GM18517 (cell line): ENCODE measurements at regions not wholly inside any gene's neighbourhood (a gene's known extent, or its start where the extent isn't known, plus 50 kb on each side); places are given as distances from the start of the nearest gene placed in this dataset.
"Not testable (repeated sequence)": the region's sequence is repeated elsewhere in the genome, so short reads cannot be mapped to it uniquely, and the experiment has no call there.

Experiments
- ATAC-seq: cut with Tn5 transposase; IDR thresholded peaks from one replicate; pipeline ENCODE4 v1.9.1; 2021; ENCODE audit warnings: mild to moderate bottlenecking, moderate library complexity; ENCODE audit not compliant: unreplicated experiment

DNA sequence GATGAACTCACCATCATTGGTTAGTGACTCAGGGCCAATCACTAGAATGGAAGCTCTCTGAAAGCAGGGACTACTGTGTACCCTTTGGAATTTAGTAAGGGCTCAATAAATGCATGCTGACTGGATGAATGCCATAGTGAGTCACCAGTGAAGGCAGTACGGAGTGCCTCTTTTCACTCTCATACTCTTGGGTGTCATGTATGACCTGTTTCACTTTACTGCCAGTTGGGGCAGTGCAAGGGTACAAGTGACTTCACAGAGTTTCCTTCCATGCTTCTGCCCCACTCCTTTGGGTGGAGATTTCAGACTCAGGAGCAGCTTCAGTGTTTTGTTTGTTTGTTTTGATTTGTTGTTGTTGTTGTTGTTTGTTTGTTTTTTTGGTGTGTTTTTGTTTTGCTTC is 57.7 kb downstream of the SOX3 start:
- ATAC-seq = no peak

DNA sequence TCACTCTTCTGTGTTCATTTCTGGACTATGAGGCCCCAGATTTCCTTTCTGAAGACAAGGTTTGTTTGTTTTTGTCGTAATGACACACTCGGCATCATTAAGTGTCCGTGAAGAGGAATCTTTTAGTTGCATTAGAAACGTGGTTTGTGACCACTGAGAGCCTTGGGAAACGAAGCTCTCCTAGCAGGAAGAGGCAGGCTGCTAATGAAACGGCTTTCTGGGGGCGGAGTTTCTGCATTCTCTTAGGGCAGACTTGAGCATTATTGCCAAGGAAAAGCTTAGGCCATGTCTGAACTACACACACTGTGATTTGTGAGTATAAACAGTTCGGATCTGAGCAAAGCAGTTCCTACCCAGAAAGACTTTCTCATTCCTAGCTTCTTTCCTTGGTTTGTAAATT is 64.0 kb downstream of the SOX3 start:
- ATAC-seq = no peak

DNA sequence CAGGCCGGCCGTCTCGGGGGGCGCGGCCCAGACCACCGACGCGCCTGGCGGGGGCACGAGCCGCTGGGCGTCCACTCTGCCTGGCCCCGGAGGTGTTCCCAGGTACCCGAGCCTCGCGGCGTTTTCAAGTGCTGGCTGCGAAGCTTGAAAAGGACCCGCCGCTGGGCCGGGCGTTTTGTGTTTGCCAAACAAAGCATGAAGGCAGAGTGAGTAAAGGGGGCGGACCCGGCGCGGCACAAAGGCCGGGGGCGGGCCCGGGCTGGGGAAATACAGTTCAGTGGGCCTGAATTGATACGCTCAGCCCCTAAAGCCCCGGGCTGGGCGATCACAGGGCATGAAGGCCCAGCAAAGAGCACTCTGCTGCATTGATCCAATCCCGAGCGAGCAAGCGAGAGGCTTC is 65.4 kb downstream of the SOX3 start:
- no peak for ATAC-seq

DNA sequence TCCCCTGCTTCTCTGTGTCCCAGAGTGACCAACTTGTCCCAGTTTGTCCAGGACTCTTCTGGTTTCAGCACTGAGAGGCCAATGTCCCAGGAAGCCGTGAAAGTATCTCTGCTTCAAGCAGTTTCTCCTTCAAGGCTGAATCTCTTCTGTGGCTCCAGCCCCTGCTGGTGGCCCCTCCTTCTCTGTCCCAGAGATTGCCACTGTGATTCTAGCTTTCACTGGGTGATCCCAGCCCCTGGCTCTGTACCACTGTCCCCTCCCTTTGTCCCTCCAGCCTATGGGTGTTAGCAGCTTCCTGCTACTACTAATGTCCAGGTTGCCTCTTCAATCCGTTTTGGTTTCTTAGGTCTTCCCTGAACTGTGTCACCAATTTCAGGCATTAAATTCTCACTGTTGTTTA is 70.5 kb downstream of the SOX3 start:
- ATAC-seq = no peak

DNA sequence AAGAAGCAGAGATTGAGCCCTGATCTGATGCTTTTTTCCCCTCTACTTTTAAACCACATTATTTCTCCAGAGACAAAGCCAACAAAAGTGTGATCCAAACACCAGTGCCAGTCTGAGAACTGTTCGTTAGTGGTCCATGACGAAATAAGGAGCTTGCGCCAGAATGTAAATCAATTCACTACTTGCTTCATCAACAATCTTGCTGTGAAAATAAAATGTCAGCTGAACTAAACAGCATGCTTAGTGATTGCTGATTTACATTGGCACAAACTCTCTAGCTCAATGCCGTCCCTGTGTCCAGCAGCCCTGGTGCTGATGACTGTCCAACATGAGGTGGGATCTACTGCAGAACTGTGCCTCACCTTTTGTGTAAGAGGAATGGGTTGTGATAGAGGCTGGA is 71.3 kb downstream of the SOX3 start:
- no peak for ATAC-seq

DNA sequence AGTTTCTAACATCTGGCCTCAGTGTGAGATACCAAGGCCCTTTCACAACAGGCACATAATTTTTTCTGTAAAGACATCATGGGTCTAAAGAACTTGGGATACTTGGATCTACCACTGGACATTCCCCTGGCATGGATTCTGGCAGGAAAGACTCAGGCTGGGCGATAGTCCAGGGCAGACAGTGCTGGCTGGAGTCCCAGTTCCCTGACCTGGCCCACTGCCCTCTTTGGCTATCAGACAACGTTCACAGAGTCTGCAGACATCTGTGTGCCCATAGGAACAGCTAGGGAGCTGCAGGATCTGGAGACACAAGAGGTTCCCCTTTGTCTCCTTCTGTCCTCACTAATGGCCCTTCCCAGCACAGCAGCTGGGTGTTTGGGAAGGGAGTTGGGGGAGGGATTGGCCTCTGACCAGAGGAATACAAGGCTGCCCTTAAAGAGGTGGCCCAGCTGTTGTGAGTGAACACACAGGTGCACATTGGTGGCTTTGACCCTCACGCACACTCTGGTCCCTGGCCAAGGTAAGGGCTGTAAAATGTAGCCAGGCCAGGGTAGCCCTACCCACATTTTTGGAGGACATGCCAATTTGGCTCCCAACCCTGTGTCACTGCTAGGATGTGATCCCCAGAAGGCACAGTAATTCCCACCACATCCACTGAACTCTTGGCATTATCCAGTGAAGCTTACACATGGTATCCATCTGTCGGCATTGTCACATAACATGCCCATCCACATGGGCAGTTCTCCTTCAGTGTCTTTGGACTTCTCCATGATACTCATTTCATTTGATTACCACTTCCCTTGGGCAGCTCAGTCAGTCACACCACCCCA is 72.3 kb downstream of the SOX3 start:
- no peak for ATAC-seq

- no peak for ATAC-seq
These were observed 73.3 kb downstream of the SOX3 start for GRCh38 chrX:140431521-140431920.

GRCh38 chrX:140425712-140426395 is 79.0 kb downstream of the SOX3 start:
- ATAC-seq = no peak

DNA sequence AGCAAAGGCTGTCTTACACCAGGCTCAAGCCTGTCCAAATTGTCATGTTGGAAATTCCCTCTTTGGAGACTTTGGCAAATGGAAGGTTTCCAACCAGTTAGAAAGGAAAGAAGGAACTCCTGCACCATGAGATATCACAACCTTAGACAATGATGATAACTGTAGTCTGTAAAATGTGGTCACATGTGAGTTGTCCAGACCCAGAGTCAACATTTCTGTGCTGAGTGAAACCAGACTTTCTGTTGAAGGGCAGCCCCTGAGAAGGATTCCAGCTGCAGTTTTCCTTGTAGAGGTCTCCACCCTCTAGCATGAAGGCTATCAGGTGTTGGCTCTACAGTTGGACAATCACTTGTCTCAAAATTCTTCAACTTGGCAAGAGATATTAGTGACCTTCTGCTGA is 82.4 kb downstream of the SOX3 start:
- ATAC-seq = no peak

DNA sequence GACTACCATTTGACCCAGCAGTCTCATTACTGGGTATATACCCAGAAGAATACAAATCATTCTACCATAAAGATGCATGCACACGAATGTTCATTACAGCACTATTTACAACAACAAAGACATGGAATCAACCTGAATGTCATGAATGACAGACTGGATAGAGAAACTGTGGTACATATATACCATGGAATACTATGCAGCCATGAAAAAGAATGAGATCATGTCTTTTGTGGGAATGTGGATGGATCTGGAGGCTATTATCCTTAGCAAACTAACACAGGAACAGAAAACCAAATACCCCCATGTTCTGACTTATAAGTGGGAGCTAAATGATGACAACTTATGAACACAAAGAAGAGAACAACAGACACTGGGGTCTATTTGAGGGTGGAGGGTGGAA is 102.7 kb downstream of the SOX3 start:
- not testable (repeated sequence) for ATAC-seq

DNA sequence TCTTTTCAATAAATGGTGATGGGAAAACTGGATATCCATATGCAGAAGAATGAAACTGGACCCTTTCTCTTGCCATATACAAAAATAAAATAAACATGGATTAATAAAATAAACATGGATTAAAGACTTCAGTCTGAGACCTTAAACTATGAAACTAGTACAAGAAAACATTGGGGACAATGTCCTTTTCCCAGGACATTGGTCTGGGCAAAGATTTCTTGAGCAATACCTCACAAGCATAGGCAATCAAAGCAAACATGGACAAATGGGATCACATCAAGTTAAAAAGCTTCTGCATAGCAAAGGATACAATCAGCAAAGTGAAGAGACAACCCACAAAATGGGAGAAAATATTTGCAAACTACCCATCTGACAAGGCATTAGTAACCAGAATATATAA is 108.5 kb downstream of the SOX3 start:
- not testable (repeated sequence) for ATAC-seq

DNA sequence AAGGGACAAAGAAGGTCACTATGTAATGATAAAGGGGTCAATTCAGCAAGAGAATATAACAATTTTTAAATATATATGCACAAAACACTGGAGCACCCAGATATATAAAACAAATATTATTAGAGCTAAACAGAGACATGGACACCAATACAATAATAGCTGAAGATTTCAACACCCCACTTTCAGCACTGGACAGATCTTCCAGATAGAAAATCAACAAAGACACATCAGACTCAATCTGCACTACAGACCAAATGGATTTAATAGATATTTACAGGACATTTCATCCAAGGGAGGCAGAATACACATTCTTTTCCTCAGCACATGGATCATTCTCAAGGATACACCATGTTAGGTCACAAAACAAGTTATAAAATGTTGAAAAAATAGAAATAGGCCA is 111.4 kb downstream of the SOX3 start:
- ATAC-seq = no peak

DNA sequence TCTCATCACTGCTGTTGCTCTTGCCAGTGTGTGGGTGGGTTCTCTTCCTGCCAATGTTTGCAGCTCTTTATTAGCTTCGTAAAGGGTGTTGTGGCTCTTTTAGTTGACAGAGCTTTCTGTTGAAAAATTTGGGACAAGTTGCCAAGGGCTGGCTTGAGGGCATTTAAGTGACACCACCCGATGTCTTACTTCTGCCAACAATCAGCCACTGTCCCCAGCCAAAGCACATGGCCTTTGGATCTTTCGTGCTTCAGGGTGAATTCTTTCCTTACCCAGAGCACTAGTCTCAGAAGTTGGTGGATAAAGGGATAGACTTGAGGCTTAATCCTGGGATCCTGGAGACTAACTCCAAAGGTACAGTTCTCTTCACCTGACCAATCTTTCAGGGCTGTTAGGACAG is 113.6 kb downstream of the SOX3 start:
- ATAC-seq = no peak

DNA sequence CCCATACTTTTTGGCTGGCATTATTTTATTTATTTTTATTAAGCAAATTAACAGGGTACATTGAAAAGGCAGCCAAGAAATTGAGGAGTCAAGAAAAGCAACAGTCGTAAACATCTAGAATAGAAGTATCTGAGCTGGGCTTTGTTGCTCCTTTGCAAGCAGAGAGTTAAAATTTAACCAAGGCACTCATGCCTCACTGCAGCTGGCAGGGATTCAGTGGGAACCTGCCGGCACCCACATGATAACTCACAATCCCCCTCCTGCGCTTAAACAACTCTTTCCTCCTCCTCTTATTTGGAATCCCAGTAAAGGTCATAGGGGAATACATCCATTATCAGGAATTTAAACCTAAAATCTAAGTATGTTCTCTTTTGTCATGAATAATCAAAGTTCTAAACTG is 115.5 kb downstream of the SOX3 start:
- ATAC-seq = no peak

DNA sequence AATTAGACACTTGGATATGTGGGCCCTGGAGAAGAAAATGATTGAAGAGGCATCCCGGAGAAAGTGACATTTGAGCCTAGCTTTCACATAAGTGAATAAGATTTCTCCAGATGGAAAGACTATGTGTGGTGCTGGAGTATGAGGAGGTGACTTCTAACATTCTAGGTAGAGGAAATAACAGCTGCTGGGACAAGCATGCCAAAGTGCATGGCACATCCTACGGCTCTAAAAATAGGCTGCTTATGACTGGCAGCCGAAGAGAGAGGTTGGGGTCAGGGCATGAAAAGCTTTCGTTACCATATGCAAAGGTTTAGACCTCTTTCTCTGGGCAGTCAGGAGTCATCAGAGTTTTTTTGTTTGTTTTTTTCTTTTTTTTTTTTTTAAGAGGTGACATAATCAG is 142.0 kb downstream of the SOX3 start:
- no peak for ATAC-seq

DNA sequence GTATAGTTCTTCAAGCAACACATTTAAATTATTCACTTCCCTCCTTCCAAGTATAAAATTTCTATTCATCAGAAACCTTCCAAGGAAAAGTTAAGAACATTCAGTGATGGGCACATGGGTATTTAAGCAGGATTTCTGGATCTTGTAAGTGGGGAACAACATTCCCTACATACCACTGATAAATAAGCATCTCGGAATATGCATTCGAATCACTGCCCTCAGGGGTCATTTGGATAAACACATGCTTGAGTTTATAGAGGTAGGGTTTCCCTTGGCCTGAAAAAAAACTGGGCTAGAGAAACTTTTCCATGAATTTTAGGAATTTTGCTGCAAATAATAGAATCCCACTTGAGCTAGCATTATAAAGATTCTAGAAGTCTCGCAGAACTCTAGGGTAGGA is 143.9 kb downstream of the SOX3 start:
- ATAC-seq = no peak

DNA sequence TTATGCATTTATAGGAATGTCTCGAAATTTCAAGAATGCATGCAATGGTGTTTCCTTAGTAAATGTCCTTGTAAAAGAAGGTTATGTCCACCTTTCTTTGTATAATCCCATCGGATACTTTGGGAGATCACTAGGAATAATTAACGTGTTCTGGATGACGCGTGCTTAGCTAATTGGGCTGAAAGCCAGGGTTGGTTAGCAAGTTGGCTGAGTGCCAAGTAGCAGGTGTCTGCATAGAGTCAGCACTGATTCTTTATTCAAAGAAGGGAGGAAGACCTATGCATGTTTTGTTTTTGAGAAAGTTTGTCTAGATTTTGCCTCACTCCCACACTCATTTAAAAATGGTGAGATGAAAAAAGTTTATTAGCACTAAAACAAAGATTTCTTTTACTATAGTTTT is 144.6 kb downstream of the SOX3 start:
- ATAC-seq = no peak

- ATAC-seq = no peak
These were observed 148.9 kb downstream of the SOX3 start for GRCh38 chrX:140355922-140356321.

- ATAC-seq = no peak
These were observed 149.4 kb downstream of the SOX3 start for GRCh38 chrX:140355429-140355828.

GRCh38 chrX:140354431-140355120 is 150.3 kb downstream of the SOX3 start:
- ATAC-seq = no peak

- ATAC-seq = no peak
These were observed 158.1 kb downstream of the SOX3 start for GRCh38 chrX:140346729-140347128.
